WERI-Rb-1 (cell line): ENCODE measurements at regions not wholly inside any gene's neighbourhood (a gene's known extent, or its start where the extent isn't known, plus 50 kb on each side); places are given as distances from the start of the nearest gene placed in this dataset.

Source experiments
- DNase-seq: peaks from one replicate; pipeline ENCODE4 v3.0.0-alpha.2; 2020
- H3K27ac ChIP-seq: fragments of 250-450 bp; sonication (Bioruptor Pico); 2 replicates; pipeline ENCODE4 v1.5.1; 2020; ENCODE audit warnings: mild to moderate bottlenecking, moderate library complexity
- H3K27me3 ChIP-seq: fragments of 250-450 bp; sonication (Bioruptor Pico); 2 replicates; pipeline ENCODE4 v1.5.1; 2021; ENCODE audit warnings: mild to moderate bottlenecking, low read depth, moderate library complexity; ENCODE audit not compliant: insufficient read depth, severe bottlenecking
- H3K36me3 ChIP-seq: fragments of 250-450 bp; sonication (Bioruptor Pico); 2 replicates; pipeline ENCODE4 v1.5.1; 2020; ENCODE audit warnings: mild to moderate bottlenecking, moderate library complexity
- H3K4me3 ChIP-seq: 2 replicates; pipeline ENCODE4 v1.5.1; 2011; ENCODE audit warnings: low read depth, mild to moderate bottlenecking, control low read depth, low read length
- H3K9me3 ChIP-seq: fragments of 250-450 bp; sonication (Bioruptor Pico); 2 replicates; pipeline ENCODE4 v1.5.1; 2021; ENCODE audit warnings: mild to moderate bottlenecking, moderate library complexity; ENCODE audit not compliant: severe bottlenecking
- TF ChIP-seq, protein P1 (sequence below): IDR thresholded peaks from 2 replicates; pipeline ENCODE4 v1.5.1; 2011; ENCODE audit warnings: low read depth, mild to moderate bottlenecking, control low read depth, inconsistent platforms, low read length

DNA sequence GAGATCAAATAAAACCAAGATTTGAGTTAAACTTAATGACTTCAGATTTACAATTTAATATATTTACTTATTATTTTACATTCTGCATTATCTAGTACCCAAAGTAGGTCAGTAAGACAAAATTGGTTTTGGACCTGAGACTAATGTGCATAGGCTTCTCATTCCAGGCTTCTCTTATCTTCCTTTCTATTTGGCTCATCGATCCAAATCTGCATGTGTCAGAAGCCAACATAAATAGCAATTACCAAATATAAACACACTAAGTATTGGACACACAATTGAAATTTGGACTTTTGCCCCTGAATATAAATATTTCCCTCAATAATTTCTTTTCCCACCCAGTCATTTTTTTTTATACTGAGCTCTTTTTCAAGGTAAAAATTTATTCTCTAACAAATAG, 290.6 kb upstream of the ARHGEF26 start:
- DNase-seq: no peak
- TF ChIP-seq, protein P1, sequence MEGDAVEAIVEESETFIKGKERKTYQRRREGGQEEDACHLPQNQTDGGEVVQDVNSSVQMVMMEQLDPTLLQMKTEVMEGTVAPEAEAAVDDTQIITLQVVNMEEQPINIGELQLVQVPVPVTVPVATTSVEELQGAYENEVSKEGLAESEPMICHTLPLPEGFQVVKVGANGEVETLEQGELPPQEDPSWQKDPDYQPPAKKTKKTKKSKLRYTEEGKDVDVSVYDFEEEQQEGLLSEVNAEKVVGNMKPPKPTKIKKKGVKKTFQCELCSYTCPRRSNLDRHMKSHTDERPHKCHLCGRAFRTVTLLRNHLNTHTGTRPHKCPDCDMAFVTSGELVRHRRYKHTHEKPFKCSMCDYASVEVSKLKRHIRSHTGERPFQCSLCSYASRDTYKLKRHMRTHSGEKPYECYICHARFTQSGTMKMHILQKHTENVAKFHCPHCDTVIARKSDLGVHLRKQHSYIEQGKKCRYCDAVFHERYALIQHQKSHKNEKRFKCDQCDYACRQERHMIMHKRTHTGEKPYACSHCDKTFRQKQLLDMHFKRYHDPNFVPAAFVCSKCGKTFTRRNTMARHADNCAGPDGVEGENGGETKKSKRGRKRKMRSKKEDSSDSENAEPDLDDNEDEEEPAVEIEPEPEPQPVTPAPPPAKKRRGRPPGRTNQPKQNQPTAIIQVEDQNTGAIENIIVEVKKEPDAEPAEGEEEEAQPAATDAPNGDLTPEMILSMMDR: no peak
- H3K9me3 ChIP-seq: no peaks in the 10 kb centered on the region
- no peaks in the 10 kb centered on the region for H3K36me3 ChIP-seq
- H3K27ac ChIP-seq: no peak overlapping the region
- no peak overlapping the region for H3K4me3 ChIP-seq
- no peaks in the 10 kb centered on the region for H3K27me3 ChIP-seq

DNA sequence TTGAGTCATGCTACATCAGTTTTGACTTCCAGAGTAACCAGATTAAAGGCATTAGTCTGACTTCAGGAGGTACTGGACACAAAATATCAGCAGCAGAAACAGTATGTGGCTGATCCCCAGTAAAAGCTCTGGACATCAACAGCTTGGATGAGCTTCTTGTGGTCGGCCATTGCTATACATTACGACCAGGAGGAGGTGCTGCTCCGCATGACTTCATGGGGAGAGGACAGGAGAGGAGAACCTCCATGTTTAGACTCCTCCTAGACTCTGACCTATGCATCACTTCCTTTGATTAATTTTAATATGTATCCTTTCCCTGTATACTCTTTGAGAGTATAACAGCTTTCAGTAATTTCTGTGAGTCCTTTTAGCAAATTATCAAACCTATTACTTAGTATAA, 285.6 kb upstream of the ARHGEF26 start:
- TF ChIP-seq, protein P1: no peak
- H3K4me3 ChIP-seq: no peak overlapping the region
- no peaks in the 10 kb centered on the region for H3K36me3 ChIP-seq
- H3K27me3 ChIP-seq: no peaks in the 10 kb centered on the region
- H3K9me3 ChIP-seq: no peaks in the 10 kb centered on the region
- no peak overlapping the region for H3K27ac ChIP-seq
- peak; percentile 10 for DNase-seq

DNA sequence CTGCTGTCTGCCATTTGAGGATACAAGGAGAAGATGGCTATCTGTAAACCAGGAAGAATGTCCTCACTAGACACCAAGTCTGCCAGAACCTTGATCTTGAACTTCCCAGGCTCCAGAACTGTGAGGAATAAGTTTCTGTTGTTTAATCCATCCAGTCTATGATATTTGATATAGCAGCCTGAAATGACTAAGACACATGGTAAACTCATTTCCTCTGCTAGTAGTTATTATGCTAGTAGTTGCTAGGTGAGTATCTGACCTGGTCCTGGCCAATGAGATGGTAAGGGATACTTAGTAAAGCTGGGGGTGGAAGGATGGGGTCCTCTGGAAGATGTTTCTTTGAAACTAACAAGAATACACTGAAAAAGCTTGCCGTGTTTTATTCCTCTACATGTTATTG, 280.7 kb upstream of the ARHGEF26 start:
- no peaks in the 10 kb centered on the region for H3K27me3 ChIP-seq

DNA sequence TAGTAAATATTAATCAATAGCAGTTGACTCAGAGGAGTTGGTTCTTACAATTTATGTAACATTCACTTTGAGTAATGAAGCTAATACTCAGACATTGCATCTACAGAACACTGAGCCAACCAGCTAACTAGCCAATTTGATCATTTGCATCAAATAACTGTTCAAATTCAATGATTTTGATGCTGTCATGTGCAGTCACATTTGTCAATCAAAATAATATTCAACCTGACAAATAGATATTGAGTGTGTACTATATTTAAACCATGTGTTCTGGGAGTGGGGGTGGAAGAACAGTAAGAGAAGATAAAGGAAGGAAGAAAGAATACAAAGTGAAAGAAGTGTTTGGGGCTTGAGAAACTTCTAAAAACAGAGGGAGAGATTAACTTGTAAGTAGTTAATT, 277.2 kb upstream of the ARHGEF26 start:
- H3K9me3 ChIP-seq: no peaks in the 10 kb centered on the region
- H3K27ac ChIP-seq: no peak overlapping the region
- TF ChIP-seq, protein P1: no peak
- no peaks in the 10 kb centered on the region for H3K27me3 ChIP-seq
- DNase-seq: no peak
- no peak overlapping the region for H3K4me3 ChIP-seq
- no peaks in the 10 kb centered on the region for H3K36me3 ChIP-seq

More for the DNA sequence above, 280.7 kb upstream of the ARHGEF26 start:
- DNase-seq: no peak
- Histone ChIP-seq H3K27ac (no peak overlapping the region), H3K36me3 (no peaks in the 10 kb centered on the region), H3K4me3 (no peak overlapping the region), H3K9me3 (no peaks in the 10 kb centered on the region)
- TF ChIP-seq, protein P1: no peak

DNA sequence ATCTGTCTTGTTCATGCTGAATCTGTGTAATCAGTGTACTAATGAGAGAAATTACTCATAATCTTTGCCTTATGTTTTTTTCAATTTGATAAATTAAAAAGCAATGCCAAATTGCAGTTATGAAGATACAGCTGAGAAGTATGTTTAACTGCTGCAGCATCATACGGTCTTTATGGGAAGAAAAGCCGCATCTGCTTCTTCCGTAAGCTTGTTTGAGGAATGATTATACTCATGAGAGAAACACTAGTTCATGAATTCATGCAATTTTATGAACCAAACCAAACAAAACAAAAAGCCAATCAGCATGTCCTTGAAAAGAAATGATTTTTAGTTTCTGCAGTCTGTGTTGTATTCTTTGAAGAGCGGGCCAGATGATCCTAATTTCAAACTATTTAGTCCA, 275.9 kb upstream of the ARHGEF26 start:
- Histone ChIP-seq H3K27me3 (no peaks in the 10 kb centered on the region), H3K27ac (no peak overlapping the region), H3K4me3 (no peak overlapping the region), H3K36me3 (no peaks in the 10 kb centered on the region), H3K9me3 (no peaks in the 10 kb centered on the region)
- TF ChIP-seq, protein P1: no peak
- no peak for DNase-seq

DNA sequence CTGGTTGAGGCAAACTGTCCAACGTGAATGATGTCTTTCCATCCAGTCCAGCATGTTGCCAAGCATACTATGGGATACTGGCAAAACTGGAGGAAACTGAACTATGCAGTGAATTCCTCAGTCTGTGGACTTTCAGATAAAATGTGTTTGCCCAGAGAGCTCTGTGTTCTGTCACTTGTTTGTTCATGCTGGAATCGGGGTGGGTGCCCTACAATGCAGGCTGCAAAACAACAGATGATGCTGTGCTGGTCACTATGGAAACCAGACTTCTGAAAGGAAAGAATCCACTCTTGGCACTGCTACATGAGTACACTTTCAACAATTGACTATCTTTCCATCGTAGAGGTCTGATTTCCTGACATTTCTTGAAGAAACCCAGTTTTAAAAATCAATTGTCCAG, 272.5 kb upstream of the ARHGEF26 start:
- no peak overlapping the region for H3K27ac ChIP-seq
- no peak overlapping the region for H3K4me3 ChIP-seq
- H3K27me3 ChIP-seq: no peaks in the 10 kb centered on the region
- TF ChIP-seq, protein P1: no peak
- DNase-seq: no peak
- no peaks in the 10 kb centered on the region for H3K36me3 ChIP-seq
- no peaks in the 10 kb centered on the region for H3K9me3 ChIP-seq
